ENCODE measurements at regions not wholly inside any gene's neighbourhood (a gene's known extent, or its start where the extent isn't known, plus 50 kb on each side); places are given as distances from the start of the nearest gene placed in this dataset.

DNA sequence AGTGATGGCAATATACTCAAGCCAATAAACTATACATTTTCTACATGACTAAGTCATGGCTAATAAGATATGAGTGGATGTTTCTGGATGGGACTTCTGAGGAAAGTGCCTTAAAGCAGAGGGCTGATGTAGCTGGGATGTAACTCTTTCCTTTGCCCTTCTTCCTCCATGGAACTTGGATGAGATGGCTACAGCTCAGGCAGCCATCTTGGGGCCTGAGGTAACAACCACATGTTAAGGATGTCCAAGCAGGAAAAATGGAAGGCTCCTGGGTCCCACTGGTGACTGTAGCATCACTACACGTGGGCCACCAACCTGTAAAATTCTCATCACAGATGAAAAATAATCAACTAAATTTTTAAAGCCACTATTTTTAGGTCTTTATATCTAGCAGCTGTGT is 54.4 kb upstream of the GRIP1 start:
- Histone ChIP-seq H3K4me3 (ENCODE audit: low read length) (no peak overlapping the region), H3K4me1 (ENCODE audit: insufficient read depth, low read length) (no peaks in the 10 kb centered on the region), H3K9me3 (ENCODE audit: low read length) (no peaks in the 10 kb centered on the region), H3K27ac (ENCODE audit: low read depth, low read length) (no peak overlapping the region), H3K36me3 (ENCODE audit: insufficient read depth, low read length) (no peaks in the 10 kb centered on the region), H3K27me3 (ENCODE audit: insufficient read depth, low read length, poor library complexity, severe bottlenecking) (no peaks in the 10 kb centered on the region)
- Mint-ChIP-seq H3K27ac (no peak overlapping the region), H3K4me1 (peaks cover 0 to 8% (median 7%) of the 10 kb centered on the region in 3 donors), H3K9me3 (no peaks in the 10 kb centered on the region), H3K4me3 (no peak overlapping the region), H3K36me3 (peaks cover 0 to 1% (median 0%) of the 10 kb centered on the region in 3 donors), H3K27me3 (peaks cover 2 to 12% of the 10 kb centered on the region in 2 donors)
- CTCF ChIA-PET: interaction anchor here (1.4 kb wide), 1 partner anchor 13 kb away, joined by 6 read pairs; no protein-coding TSS in a partner anchor
- no peak for DNase-seq
- POLR2A ChIA-PET: no interaction called here

DNA sequence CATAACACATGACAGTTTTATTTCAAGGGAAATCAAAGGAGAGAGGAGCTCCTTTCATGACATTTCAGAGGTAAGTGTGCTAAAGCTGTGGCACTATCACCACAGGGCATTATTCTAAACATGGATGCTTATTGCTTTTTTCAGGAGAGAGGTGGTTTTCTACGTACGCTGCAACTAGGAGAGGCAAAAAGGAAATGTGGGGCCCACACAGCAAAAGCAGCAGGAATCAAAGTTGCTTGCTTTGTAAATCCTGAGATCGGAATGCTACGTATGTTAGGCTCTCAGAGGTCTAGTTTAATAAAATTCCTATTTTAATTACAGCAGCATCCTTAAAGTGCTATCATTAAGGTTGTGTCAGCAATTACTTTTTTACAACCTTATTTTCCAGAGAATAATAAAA is 55.0 kb upstream of the GRIP1 start:
- POLR2A ChIA-PET: no interaction called here
- H3K27ac Mint-ChIP-seq: no peak overlapping the region
- no peak overlapping the region for H3K4me3 Mint-ChIP-seq
- no peaks in the 10 kb centered on the region for H3K9me3 Mint-ChIP-seq
- no peaks in the 10 kb centered on the region for H3K4me1 ChIP-seq (ENCODE audit: insufficient read depth, low read length)
- H3K4me3 ChIP-seq (ENCODE audit: low read length): no peak overlapping the region
- peaks cover 0 to 8% (median 7%) of the 10 kb centered on the region in 3 donors for H3K4me1 Mint-ChIP-seq
- no peak overlapping the region for H3K27ac ChIP-seq (ENCODE audit: low read depth, low read length)
- no peaks in the 10 kb centered on the region for H3K27me3 ChIP-seq (ENCODE audit: insufficient read depth, low read length, poor library complexity, severe bottlenecking)
- H3K36me3 Mint-ChIP-seq: no peaks in the 10 kb centered on the region
- CTCF ChIA-PET: interaction anchor here (1.4 kb wide), 1 partner anchor 13 kb away, joined by 6 read pairs; no protein-coding TSS in a partner anchor
- DNase-seq: no peak
- H3K9me3 ChIP-seq (ENCODE audit: low read length): no peaks in the 10 kb centered on the region
- H3K27me3 Mint-ChIP-seq: peaks cover 2 to 10% of the 10 kb centered on the region in 2 donors
- H3K36me3 ChIP-seq (ENCODE audit: insufficient read depth, low read length): no peaks in the 10 kb centered on the region

DNA sequence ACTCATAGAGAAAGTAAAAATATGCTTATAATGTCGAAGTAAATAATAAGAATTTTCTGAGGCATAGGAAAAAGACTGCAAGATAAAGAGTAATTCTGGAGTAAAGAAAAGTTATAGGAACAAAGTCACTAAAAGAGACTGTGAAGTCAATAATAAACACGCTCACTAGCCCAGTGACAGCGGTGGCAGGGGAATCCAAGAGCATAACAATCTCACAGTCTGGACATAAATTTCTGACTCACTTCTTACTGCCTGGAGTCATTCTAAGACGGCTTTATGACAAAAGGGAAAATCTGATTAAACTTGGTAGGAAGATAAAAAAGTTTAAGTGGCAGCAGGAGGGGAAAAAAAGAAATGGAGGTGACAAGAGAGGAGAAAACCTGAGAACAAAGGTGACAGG is 56.4 kb upstream of the GRIP1 start:
- Histone ChIP-seq H3K27ac (ENCODE audit: low read depth, low read length) (no peak overlapping the region), H3K9me3 (ENCODE audit: low read length) (no peaks in the 10 kb centered on the region), H3K27me3 (ENCODE audit: insufficient read depth, low read length, poor library complexity, severe bottlenecking) (no peaks in the 10 kb centered on the region), H3K4me3 (ENCODE audit: low read length) (no peak overlapping the region), H3K36me3 (ENCODE audit: insufficient read depth, low read length) (no peaks in the 10 kb centered on the region), H3K4me1 (ENCODE audit: insufficient read depth, low read length) (no peaks in the 10 kb centered on the region)
- no peak for DNase-seq
- no peak overlapping the region for H3K4me3 Mint-ChIP-seq
- H3K36me3 Mint-ChIP-seq: peaks cover 0 to 5% (median 0%) of the 10 kb centered on the region in 3 donors
- H3K27ac Mint-ChIP-seq: no peak overlapping the region
- POLR2A ChIA-PET: no interaction called here
- peaks cover 2 to 15% of the 10 kb centered on the region in 2 donors for H3K27me3 Mint-ChIP-seq
- CTCF ChIA-PET: no interaction called here
- H3K9me3 Mint-ChIP-seq: peaks cover 0 to 2% (median 0%) of the 10 kb centered on the region in 5 donors
- H3K4me1 Mint-ChIP-seq: peaks cover 0 to 8% (median 7%) of the 10 kb centered on the region in 3 donors

DNA sequence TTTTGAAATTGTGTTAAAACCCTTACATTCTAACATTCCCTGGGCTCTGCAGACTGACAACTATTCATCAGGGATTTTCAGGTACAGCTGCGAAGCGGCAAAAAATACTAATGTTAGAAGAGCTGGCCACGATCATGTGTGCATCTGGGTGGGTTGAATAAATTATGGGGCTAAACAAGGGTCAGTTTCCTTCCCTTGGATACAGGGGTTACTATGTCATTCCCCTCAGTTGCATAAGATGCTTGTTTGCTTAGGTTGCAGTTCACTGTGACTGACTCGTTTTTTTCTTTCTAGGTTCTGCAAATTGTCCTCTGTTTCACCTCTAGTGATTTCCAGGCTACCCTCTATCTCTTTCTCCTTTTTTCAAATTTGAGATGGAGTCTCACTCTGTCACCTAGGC is 58.1 kb upstream of the GRIP1 start:
- ChIA-PET CTCF (no interaction called here), POLR2A (no interaction called here)
- no peak overlapping the region for H3K27ac ChIP-seq (ENCODE audit: low read depth, low read length)
- H3K27me3 Mint-ChIP-seq: peaks cover 2 to 16% of the 10 kb centered on the region in 2 donors
- no peaks in the 10 kb centered on the region for H3K36me3 ChIP-seq (ENCODE audit: insufficient read depth, low read length)
- H3K4me3 Mint-ChIP-seq: no peak overlapping the region
- H3K9me3 Mint-ChIP-seq: peaks cover 0 to 2% (median 0%) of the 10 kb centered on the region in 5 donors
- DNase-seq: no peak
- H3K27ac Mint-ChIP-seq: peak overlapping the region in 1 of 8 donors; percentile 29
- peaks cover 4% of the 10 kb centered on the region for H3K4me1 ChIP-seq (ENCODE audit: insufficient read depth, low read length)
- H3K4me3 ChIP-seq (ENCODE audit: low read length): no peak overlapping the region
- no peaks in the 10 kb centered on the region for H3K9me3 ChIP-seq (ENCODE audit: low read length)
- H3K36me3 Mint-ChIP-seq: peaks cover 0 to 6% (median 0%) of the 10 kb centered on the region in 3 donors
- no peaks in the 10 kb centered on the region for H3K27me3 ChIP-seq (ENCODE audit: insufficient read depth, low read length, poor library complexity, severe bottlenecking)
- peaks cover 2 to 10% (median 8%) of the 10 kb centered on the region in 3 donors for H3K4me1 Mint-ChIP-seq

DNA sequence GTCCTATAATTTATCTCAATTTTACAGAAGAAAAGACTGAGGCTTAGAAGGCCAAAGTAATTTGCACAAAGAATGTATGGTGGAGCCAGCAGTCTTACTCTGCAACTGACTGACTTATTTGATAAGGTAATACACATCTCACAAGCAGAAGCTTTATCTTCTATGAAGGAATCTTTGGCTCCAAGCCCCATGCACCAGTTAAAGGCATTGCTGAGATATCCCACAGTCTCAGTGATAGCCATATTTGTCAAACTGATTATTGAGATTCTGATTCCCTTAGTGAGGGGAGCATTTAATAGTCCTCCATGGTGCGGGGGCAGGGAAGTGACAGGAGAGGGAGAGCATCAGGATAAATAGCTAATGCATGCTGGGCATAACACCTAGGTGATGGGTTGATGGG is 60.4 kb upstream of the GRIP1 start:
- H3K9me3 ChIP-seq (ENCODE audit: low read length): no peaks in the 10 kb centered on the region
- Mint-ChIP-seq H3K4me1 (peaks cover 11 to 23% (median 19%) of the 10 kb centered on the region in 3 donors), H3K9me3 (peaks cover 0 to 2% (median 0%) of the 10 kb centered on the region in 5 donors), H3K27ac (no peak overlapping the region), H3K27me3 (peaks cover 2 to 16% of the 10 kb centered on the region in 2 donors), H3K4me3 (no peak overlapping the region), H3K36me3 (peaks cover 0 to 6% (median 0%) of the 10 kb centered on the region in 3 donors)
- no peak overlapping the region for H3K27ac ChIP-seq (ENCODE audit: low read depth, low read length)
- no peaks in the 10 kb centered on the region for H3K27me3 ChIP-seq (ENCODE audit: insufficient read depth, low read length, poor library complexity, severe bottlenecking)
- POLR2A ChIA-PET: no interaction called here
- H3K4me1 ChIP-seq (ENCODE audit: insufficient read depth, low read length): peaks cover 17% of the 10 kb centered on the region
- DNase-seq: no peak
- CTCF ChIA-PET: no interaction called here
- no peak overlapping the region for H3K4me3 ChIP-seq (ENCODE audit: low read length)
- H3K36me3 ChIP-seq (ENCODE audit: insufficient read depth, low read length): no peaks in the 10 kb centered on the region

DNA sequence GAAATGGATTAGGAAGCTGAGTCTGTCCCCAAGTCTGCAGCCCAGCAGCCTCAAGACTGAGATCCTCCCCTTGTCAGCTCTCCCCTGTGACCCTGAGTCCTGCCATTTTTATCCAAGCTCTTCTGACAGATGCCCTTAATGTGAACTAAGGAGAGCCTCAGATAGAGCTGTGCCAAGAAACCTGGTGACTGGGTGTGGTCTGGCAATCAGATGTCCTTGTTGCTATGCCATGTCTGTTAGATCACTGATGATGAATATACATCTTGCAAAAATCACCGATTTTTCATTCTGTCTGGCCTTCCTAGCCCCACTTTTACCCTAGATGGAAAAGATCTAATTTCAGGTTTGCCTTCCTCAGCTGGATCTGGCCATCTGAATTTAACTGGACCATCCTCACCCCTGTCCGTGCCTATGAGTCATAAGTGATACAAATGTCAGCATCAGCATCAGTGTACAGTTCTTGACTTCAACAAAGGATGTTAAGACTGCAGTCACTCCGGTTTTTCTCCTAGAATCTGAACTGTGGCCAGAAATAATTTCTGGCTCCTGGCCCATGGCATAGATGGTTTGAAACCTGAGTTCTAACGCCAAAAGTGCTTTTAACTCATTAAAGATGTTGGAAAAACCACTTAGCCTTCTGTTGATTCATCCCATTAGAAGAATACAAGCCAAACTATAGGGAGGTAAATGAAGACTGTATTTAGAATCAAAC is 61.2 kb upstream of the GRIP1 start:
- ChIA-PET POLR2A (no interaction called here), CTCF (no interaction called here)
- no peak overlapping the region for H3K4me3 ChIP-seq (ENCODE audit: low read length)
- H3K27me3 ChIP-seq (ENCODE audit: insufficient read depth, low read length, poor library complexity, severe bottlenecking): no peaks in the 10 kb centered on the region
- Mint-ChIP-seq H3K36me3 (peaks cover 0 to 6% (median 0%) of the 10 kb centered on the region in 3 donors), H3K4me1 (peaks cover 11 to 22% (median 18%) of the 10 kb centered on the region in 3 donors), H3K27me3 (peaks cover under 1 to 16% of the 10 kb centered on the region in 2 donors), H3K4me3 (no peak overlapping the region), H3K9me3 (peaks cover 0 to 2% (median 0%) of the 10 kb centered on the region in 5 donors), H3K27ac (no peak overlapping the region)
- no peaks in the 10 kb centered on the region for H3K9me3 ChIP-seq (ENCODE audit: low read length)
- DNase-seq: no peak
- H3K36me3 ChIP-seq (ENCODE audit: insufficient read depth, low read length): no peaks in the 10 kb centered on the region
- peaks cover 17% of the 10 kb centered on the region for H3K4me1 ChIP-seq (ENCODE audit: insufficient read depth, low read length)
- H3K27ac ChIP-seq (ENCODE audit: low read depth, low read length): no peak overlapping the region

DNA sequence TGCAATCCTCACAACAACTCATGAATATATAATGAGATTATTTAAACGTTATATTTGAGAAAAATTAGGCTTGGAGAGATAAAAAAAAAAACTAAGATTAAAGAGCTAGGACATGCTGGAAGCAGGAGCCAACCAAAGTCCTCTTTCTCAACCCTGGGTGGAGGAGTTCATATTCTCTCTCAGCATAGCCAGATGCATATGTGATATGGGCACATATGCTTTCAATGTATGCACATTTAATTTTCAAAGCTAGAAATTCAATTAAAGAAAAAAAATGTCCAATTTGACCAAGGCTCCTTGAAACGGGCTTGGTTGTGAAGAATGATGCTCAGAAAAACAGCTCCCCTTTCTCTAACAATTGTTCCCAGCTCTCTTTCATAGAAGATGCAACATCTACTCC is 61.9 kb upstream of the GRIP1 start:
- Histone ChIP-seq H3K4me3 (ENCODE audit: low read length) (no peak overlapping the region), H3K27ac (ENCODE audit: low read depth, low read length) (no peak overlapping the region), H3K36me3 (ENCODE audit: insufficient read depth, low read length) (no peaks in the 10 kb centered on the region), H3K27me3 (ENCODE audit: insufficient read depth, low read length, poor library complexity, severe bottlenecking) (no peaks in the 10 kb centered on the region), H3K9me3 (ENCODE audit: low read length) (no peaks in the 10 kb centered on the region), H3K4me1 (ENCODE audit: insufficient read depth, low read length) (peaks cover 17% of the 10 kb centered on the region)
- H3K4me3 Mint-ChIP-seq: no peak overlapping the region
- ChIA-PET CTCF (no interaction called here), POLR2A (no interaction called here)
- peaks cover 0 to 16% of the 10 kb centered on the region in 2 donors for H3K27me3 Mint-ChIP-seq
- peaks cover 11 to 16% (median 12%) of the 10 kb centered on the region in 3 donors for H3K4me1 Mint-ChIP-seq
- H3K27ac Mint-ChIP-seq: no peak overlapping the region
- peaks cover 0 to 2% (median 0%) of the 10 kb centered on the region in 5 donors for H3K9me3 Mint-ChIP-seq
- H3K36me3 Mint-ChIP-seq: peaks cover 0 to 6% (median 0%) of the 10 kb centered on the region in 3 donors
- no peak for DNase-seq

- H3K36me3 ChIP-seq (ENCODE audit: insufficient read depth, low read length): no peaks in the 10 kb centered on the region
- H3K9me3 Mint-ChIP-seq: peaks cover 0 to 2% (median 0%) of the 10 kb centered on the region in 5 donors
- no peaks in the 10 kb centered on the region for H3K9me3 ChIP-seq (ENCODE audit: low read length)
- POLR2A ChIA-PET: no interaction called here
- DNase-seq: no peak
- no peak overlapping the region for H3K4me3 Mint-ChIP-seq
- H3K4me1 Mint-ChIP-seq: peaks cover 11 to 16% (median 12%) of the 10 kb centered on the region in 3 donors
- H3K4me1 ChIP-seq (ENCODE audit: insufficient read depth, low read length): peaks cover 17% of the 10 kb centered on the region
- no peaks in the 10 kb centered on the region for H3K27me3 ChIP-seq (ENCODE audit: insufficient read depth, low read length, poor library complexity, severe bottlenecking)
- H3K27ac ChIP-seq (ENCODE audit: low read depth, low read length): no peak overlapping the region
- H3K4me3 ChIP-seq (ENCODE audit: low read length): no peak overlapping the region
- CTCF ChIA-PET: no interaction called here
- peaks cover 0 to 25% of the 10 kb centered on the region in 2 donors for H3K27me3 Mint-ChIP-seq
- H3K27ac Mint-ChIP-seq: peak overlapping the region in 2 of 8 donors; percentile 32 to 48
- H3K36me3 Mint-ChIP-seq: peaks cover 0 to 6% (median 0%) of the 10 kb centered on the region in 3 donors
These were observed 63.0 kb upstream of the GRIP1 start for GRCh38 chr12:66741919-66742318.

Data from CD8-positive, alpha-beta memory T cell (primary cell).